WI38 (cell line): ENCODE measurements at regions not wholly inside any gene's neighbourhood (a gene's known extent, or its start where the extent isn't known, plus 50 kb on each side); places are given as distances from the start of the nearest gene placed in this dataset.

Source experiments
- H3K4me3 ChIP-seq: 2 replicates; pipeline ENCODE4 v1.5.1; 2011; ENCODE audit warnings: low read depth, mild to moderate bottlenecking, control low read depth, low read length
- CTCF ChIP-seq: IDR thresholded peaks from 2 replicates; pipeline ENCODE4 v1.5.1; 2012; ENCODE audit warnings: low read depth, mild to moderate bottlenecking, control low read depth, low read length

- no peak overlapping the region for H3K4me3 ChIP-seq
- no peak for TF ChIP-seq CTCF
Observed at GRCh38 chr13:37313372-37313771, 207.9 kb upstream of the CSNK1A1L start.

GRCh38 chr13:37306778-37307544, 201.5 kb upstream of the CSNK1A1L start:
- TF ChIP-seq CTCF, result no peak
- no peak overlapping the region for H3K4me3 ChIP-seq

- no peak overlapping the region for H3K4me3 ChIP-seq
- no peak for TF ChIP-seq CTCF
Observed at GRCh38 chr13:37303606-37304005, 198.1 kb upstream of the CSNK1A1L start.

GRCh38 chr13:37302686-37303085, 197.2 kb upstream of the CSNK1A1L start:
- H3K4me3 ChIP-seq, result no peak overlapping the region
- TF ChIP-seq CTCF, result no peak

- TF ChIP-seq CTCF, result no peak
Observed at GRCh38 chr13:37295573-37295972, 190.1 kb upstream of the CSNK1A1L start.

GRCh38 chr13:37295071-37295470, 189.6 kb upstream of the CSNK1A1L start:
- TF ChIP-seq CTCF, result no peak

More at GRCh38 chr13:37295573-37295972, 190.1 kb upstream of the CSNK1A1L start:
- H3K4me3 ChIP-seq, result no peak overlapping the region

GRCh38 chr13:37294472-37294871, 189.0 kb upstream of the CSNK1A1L start:
- TF ChIP-seq CTCF, result no peak
- no peak overlapping the region for H3K4me3 ChIP-seq

More at GRCh38 chr13:37295071-37295470, 189.6 kb upstream of the CSNK1A1L start:
- no peak overlapping the region for H3K4me3 ChIP-seq
